Fibroblast of lung (primary cell): ENCODE measurements at regions not wholly inside any gene's neighbourhood (a gene's known extent, or its start where the extent isn't known, plus 50 kb on each side); places are given as distances from the start of the nearest gene placed in this dataset.
"Not testable (repeated sequence)": the region's sequence is repeated elsewhere in the genome, so short reads cannot be mapped to it uniquely, and the experiment has no call there.

Source experiments
- DNase-seq, 2 donors: peaks; one replicate each; pipeline versions ENCODE4 v3.0.0 to v3.0.0-alpha.2; 2010; ENCODE audit warnings: low read depth in 2 of 2
- H2AFZ ChIP-seq: 2 replicates; pipeline ENCODE4 v1.5.1; 2012; ENCODE audit warnings: low read length, control low read depth, inconsistent platforms
- H3K27ac ChIP-seq: 2 replicates; pipeline ENCODE4 v1.5.1; 2011; ENCODE audit warnings: low read length, control low read depth; ENCODE audit not compliant: insufficient read depth
- H3K27me3 ChIP-seq: 2 replicates; pipeline ENCODE4 v1.5.1; 2011; ENCODE audit warnings: mild to moderate bottlenecking, low read length; ENCODE audit not compliant: control insufficient read depth, insufficient read depth
- H3K36me3 ChIP-seq: 2 replicates; pipeline ENCODE4 v1.5.1; 2011; ENCODE audit warnings: low read length; ENCODE audit not compliant: control insufficient read depth, insufficient read depth
- H3K4me1 ChIP-seq: 2 replicates; pipeline ENCODE4 v1.5.1; 2011; ENCODE audit warnings: low read length; ENCODE audit not compliant: control insufficient read depth, insufficient read depth; ENCODE audit errors: extremely low read depth
- H3K4me2 ChIP-seq: 2 replicates; pipeline ENCODE4 v1.5.1; 2011; ENCODE audit warnings: low read length, control low read depth; ENCODE audit not compliant: insufficient read depth; ENCODE audit errors: extremely low read depth
- H3K4me3 ChIP-seq, 4 experiments: fragments of 200-600 bp in 1 of 4; sonication (generic) in 1 of 4; replicated peaks in 1 of 4; 2 replicates each; pipeline ENCODE4 v1.5.1; 2011 to 2016; ENCODE audit warnings: low read length in 4 of 4, low read depth in 3 of 4, mild to moderate bottlenecking in 3 of 4, control low read depth in 2 of 4, inconsistent platforms in 1 of 4, mixed read lengths in 1 of 4; ENCODE audit not compliant: insufficient read depth in 1 of 4; ENCODE audit errors: control extremely low read depth in 1 of 4
- H3K79me2 ChIP-seq: 2 replicates; pipeline ENCODE4 v1.5.1; 2012; ENCODE audit warnings: mild to moderate bottlenecking, low read length, inconsistent platforms; ENCODE audit not compliant: control insufficient read depth, insufficient read depth
- H3K9ac ChIP-seq: 2 replicates; pipeline ENCODE4 v1.5.1; 2011; ENCODE audit warnings: mild to moderate bottlenecking, low read length, control low read depth; ENCODE audit not compliant: insufficient read depth
- H3K9me3 ChIP-seq: 2 replicates; pipeline ENCODE4 v1.5.1; 2012; ENCODE audit warnings: low read depth, low read length; ENCODE audit not compliant: control insufficient read depth, insufficient read depth
- H4K20me1 ChIP-seq: 2 replicates; pipeline ENCODE4 v1.5.1; 2011; ENCODE audit warnings: low read length; ENCODE audit not compliant: control insufficient read depth, insufficient read depth; ENCODE audit errors: extremely low read depth
- EZH2 ChIP-seq: IDR thresholded peaks from 2 replicates; pipeline ENCODE4 v1.5.1; 2012; ENCODE audit warnings: low read length, control low read depth, mild to moderate bottlenecking; ENCODE audit errors: missing control alignments
- TF ChIP-seq, protein P1 (sequence below), 2 donors: IDR thresholded peaks in 1 of 2; conservative IDR thresholded peaks in 1 of 2; 1 replicate in 1 of 2; 2 replicates in 1 of 2; pipeline ENCODE4 v1.5.1; 2011 to 2012; ENCODE audit warnings: low read length in 2 of 2, control low read depth in 1 of 2, inconsistent platforms in 1 of 2, low read depth in 1 of 2, mild to moderate bottlenecking in 1 of 2

DNA sequence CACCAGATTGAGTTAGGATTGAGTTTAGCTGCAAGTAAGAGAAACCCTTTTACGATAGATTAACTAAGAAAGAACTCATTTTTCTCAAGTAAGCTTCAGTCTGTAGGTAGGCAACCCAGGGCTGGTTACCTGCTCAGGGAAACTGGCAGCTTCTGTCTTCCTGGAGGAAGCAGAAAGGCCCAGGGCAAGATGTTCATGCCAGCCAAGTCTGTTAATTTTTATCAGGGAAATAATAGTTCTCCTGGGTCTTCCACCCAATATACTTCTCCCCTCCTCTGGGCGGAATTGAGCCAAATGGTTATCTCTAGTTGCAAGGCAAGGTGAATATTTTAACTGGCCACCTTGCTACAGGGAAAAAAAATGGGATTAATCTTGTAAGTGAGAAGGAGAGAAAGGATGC is 98.2 kb downstream of the UTRN start:
- Histone ChIP-seq H4K20me1 (no peaks in the 10 kb centered on the region), H2AFZ (no peak overlapping the region), H3K9me3 (no peaks in the 10 kb centered on the region), H3K36me3 (no peaks in the 10 kb centered on the region), H3K4me2 (no peak overlapping the region), H3K9ac (no peak overlapping the region), H3K79me2 (peaks cover 11% of the 10 kb centered on the region), H3K27me3 (no peaks in the 10 kb centered on the region), H3K4me1 (peaks cover 4% of the 10 kb centered on the region), H3K4me3 (no peak overlapping the region), H3K27ac (no peak overlapping the region)
- TF ChIP-seq, protein P1, sequence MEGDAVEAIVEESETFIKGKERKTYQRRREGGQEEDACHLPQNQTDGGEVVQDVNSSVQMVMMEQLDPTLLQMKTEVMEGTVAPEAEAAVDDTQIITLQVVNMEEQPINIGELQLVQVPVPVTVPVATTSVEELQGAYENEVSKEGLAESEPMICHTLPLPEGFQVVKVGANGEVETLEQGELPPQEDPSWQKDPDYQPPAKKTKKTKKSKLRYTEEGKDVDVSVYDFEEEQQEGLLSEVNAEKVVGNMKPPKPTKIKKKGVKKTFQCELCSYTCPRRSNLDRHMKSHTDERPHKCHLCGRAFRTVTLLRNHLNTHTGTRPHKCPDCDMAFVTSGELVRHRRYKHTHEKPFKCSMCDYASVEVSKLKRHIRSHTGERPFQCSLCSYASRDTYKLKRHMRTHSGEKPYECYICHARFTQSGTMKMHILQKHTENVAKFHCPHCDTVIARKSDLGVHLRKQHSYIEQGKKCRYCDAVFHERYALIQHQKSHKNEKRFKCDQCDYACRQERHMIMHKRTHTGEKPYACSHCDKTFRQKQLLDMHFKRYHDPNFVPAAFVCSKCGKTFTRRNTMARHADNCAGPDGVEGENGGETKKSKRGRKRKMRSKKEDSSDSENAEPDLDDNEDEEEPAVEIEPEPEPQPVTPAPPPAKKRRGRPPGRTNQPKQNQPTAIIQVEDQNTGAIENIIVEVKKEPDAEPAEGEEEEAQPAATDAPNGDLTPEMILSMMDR (conservative IDR thresholded peaks at IDR 0.05 in 1 of 2, IDR thresholded peaks at IDR 0.05 in 1 of 2; ENCODE audit: low read depth in 1 of 2, low read length in 2 of 2) = no peak
- no peak for TF ChIP-seq EZH2
- no peak for DNase-seq

DNA sequence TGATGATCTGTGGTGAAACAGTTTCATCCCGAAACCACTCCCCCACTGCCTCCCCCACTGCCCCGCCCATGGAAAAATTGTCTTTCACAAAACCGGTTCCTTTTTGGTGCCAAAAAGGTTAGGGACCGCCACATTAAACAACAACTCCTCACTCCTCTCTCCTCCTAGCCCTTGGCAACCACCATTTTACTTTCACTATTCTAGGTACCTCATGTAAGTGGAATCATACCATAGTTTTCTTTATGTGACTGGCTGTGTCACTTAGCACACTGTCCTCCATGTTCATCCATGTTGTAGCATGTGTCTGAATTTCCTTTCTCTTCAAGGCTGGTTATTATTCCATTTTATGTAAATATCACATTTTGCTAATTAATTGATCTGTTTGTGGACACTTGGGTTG is 99.3 kb downstream of the UTRN start:
- no peak for DNase-seq
- Histone ChIP-seq H3K4me1 (no peaks in the 10 kb centered on the region), H3K4me3 (no peak overlapping the region), H2AFZ (no peak overlapping the region), H3K36me3 (no peaks in the 10 kb centered on the region), H3K9ac (no peak overlapping the region), H4K20me1 (no peaks in the 10 kb centered on the region), H3K27ac (no peak overlapping the region), H3K9me3 (no peaks in the 10 kb centered on the region), H3K4me2 (no peak overlapping the region), H3K79me2 (peaks cover 6% of the 10 kb centered on the region), H3K27me3 (no peaks in the 10 kb centered on the region)
- TF ChIP-seq, protein P1 (conservative IDR thresholded peaks at IDR 0.05 in 1 of 2, IDR thresholded peaks at IDR 0.05 in 1 of 2; ENCODE audit: low read depth in 1 of 2, low read length in 2 of 2) = no peak
- TF ChIP-seq EZH2 = no peak

DNA sequence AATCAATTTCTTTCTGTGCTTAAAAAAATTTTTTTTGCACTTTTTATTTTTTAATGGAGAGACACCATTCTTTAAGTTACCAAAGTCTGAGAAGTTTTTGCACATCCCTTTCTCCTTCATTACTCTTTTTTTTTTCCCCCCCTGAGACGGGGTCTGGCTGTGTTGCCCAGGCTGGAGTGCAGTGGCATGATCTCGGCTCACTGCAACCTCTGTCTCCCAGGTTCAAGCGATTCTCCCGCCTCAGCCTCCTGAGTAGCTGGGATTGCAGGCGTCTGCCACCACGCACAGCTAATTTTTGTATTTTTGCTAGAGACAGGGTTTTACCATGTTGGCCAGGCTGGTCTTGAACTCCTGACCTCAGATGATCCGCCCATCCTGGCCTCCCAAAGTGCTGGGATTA is 104.3 kb downstream of the UTRN start:
- H3K27ac ChIP-seq, H3K4me1 ChIP-seq, H3K27me3 ChIP-seq, H3K4me3 ChIP-seq, H3K79me2 ChIP-seq, H2AFZ ChIP-seq, H3K9ac ChIP-seq, H4K20me1 ChIP-seq, DNase-seq, H3K36me3 ChIP-seq, H3K4me2 ChIP-seq, H3K9me3 ChIP-seq: not testable (repeated sequence)

DNA sequence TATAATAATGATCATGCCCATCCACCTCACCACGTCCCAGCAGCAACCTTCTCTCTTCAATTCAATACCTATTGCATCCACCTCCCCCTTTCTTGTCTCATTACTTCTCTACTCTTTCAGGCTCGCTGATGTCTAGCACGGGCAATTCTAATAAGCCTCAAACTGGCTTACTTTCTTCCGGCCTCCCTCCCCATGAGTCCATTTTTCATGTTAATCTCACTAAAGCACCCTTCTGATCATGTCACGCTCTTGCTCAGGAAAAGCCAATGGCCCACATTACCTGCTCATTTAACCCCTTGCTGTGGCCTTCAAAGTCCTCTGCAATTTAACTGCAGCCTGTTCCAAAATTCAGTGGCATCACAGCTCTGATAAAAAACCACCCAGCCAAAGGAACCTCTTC is 105.1 kb downstream of the UTRN start:
- no peak overlapping the region for H2AFZ ChIP-seq
- H3K4me1 ChIP-seq = no peaks in the 10 kb centered on the region
- no peak for TF ChIP-seq EZH2
- TF ChIP-seq, protein P1 (conservative IDR thresholded peaks at IDR 0.05 in 1 of 2, IDR thresholded peaks at IDR 0.05 in 1 of 2; ENCODE audit: low read depth in 1 of 2, low read length in 2 of 2) = no peak
- H3K9me3 ChIP-seq = no peaks in the 10 kb centered on the region
- no peak overlapping the region for H3K4me2 ChIP-seq
- no peak overlapping the region for H3K27ac ChIP-seq
- no peaks in the 10 kb centered on the region for H3K27me3 ChIP-seq
- no peaks in the 10 kb centered on the region for H3K36me3 ChIP-seq
- no peak for DNase-seq
- peaks cover 2% of the 10 kb centered on the region for H3K79me2 ChIP-seq
- no peak overlapping the region for H3K9ac ChIP-seq
- H4K20me1 ChIP-seq = no peaks in the 10 kb centered on the region
- no peak overlapping the region for H3K4me3 ChIP-seq
